Heart right ventricle (tissue), 16 donors: ENCODE measurements at regions not wholly inside any gene's neighbourhood (a gene's known extent, or its start where the extent isn't known, plus 50 kb on each side); places are given as distances from the start of the nearest gene placed in this dataset.

Source experiments
- ATAC-seq, 8 donors: fragments of 200-7000 bp; cut with Tn5 transposase; one replicate each; pipeline ENCODE4 v1.9.1; 2020; ENCODE audit warnings: mild to moderate bottlenecking in 8 of 8, moderate library complexity in 8 of 8, moderate number of reproducible peaks in 1 of 8
- DNase-seq, 2 donors: peaks; one replicate each; pipeline ENCODE4 v3.0.0-alpha.2; 2020
- H3K27ac ChIP-seq, 10 donors: fragments of 200-600 bp; sonication (generic) in 2 of 10; one replicate each; pipeline versions ENCODE4 v1.5.0 to v1.8.0; 2020 to 2022; ENCODE audit warnings: mild to moderate bottlenecking in 3 of 10
- H3K27me3 ChIP-seq, 7 donors: fragments of 200-600 bp; one replicate each; pipeline ENCODE4 v1.8.0; 2021 to 2022; ENCODE audit warnings: mild to moderate bottlenecking in 2 of 7
- H3K36me3 ChIP-seq, 9 donors: fragments of 200-600 bp; sonication (generic) in 1 of 9; one replicate each; pipeline versions ENCODE4 v1.5.0 to v1.8.0; 2020 to 2022; ENCODE audit warnings: mild to moderate bottlenecking in 2 of 9
- H3K4me1 ChIP-seq, 9 donors: fragments of 200-600 bp; sonication (generic) in 1 of 9; one replicate each; pipeline versions ENCODE4 v1.5.0 to v1.8.0; 2020 to 2022; ENCODE audit warnings: mild to moderate bottlenecking in 4 of 9
- H3K4me3 ChIP-seq, 10 donors: fragments of 200-600 bp; sonication (generic) in 2 of 10; one replicate each; pipeline versions ENCODE4 v1.5.0 to v1.8.0; 2020 to 2022; ENCODE audit warnings: mild to moderate bottlenecking in 7 of 10, moderate library complexity in 2 of 10
- H3K9me3 ChIP-seq, 11 donors: fragments of 200-600 bp in 10 of 11; sonication (generic) in 2 of 11; one replicate each; pipeline versions ENCODE4 v1.5.0 to v1.8.0; 2013 to 2022; ENCODE audit warnings: mild to moderate bottlenecking in 2 of 11, control low read depth in 1 of 11, moderate library complexity in 1 of 11
- CTCF ChIP-seq, 9 donors: fragments of 200-600 bp; sonication (generic) in 2 of 9; IDR thresholded peaks; one replicate each; pipeline versions ENCODE4 v1.5.0 to v1.8.0; 2021 to 2022; ENCODE audit warnings: antibody characterized with exemption in 9 of 9, mild to moderate bottlenecking in 5 of 9, moderate library complexity in 1 of 9
- WGBS, 2 donors: extraction: QIAGEN DNeasy Blood & Tissue Kit; methylation state at CpG; one replicate each; pipeline ENCODE4 v1.1.7; 2013; ENCODE audit warnings: inconsistent platforms in 1 of 2; 5-methylcytosine and 5-hydroxymethylcytosine counted together
- intact Hi-C, 10 donors: fragments of 100-400 bp; cut with DNase I; formaldehyde crosslinking; loops; one replicate each; pipeline versions ENCODE4 v1.11.1 to v1.14.2; 2022
- donor health status: Arrhythmogenic right ventricular cardiomyopathy.
- donor health status: ischemic (EF 13 %, LVEDD 7.1; RV severe dilation, severe dysfunction).
- donor health status: healthy with polysubstance abuse.
- donor health status: DM: no; HTN: yes; CAD: no.
- donor health status: DM: no; HTN: no; CAD: no.
- donor health status: ischemic (EF 25% LVEDD 6.9; RV normal size, moderate dysfunction).
- donor health status: ischemic (EF 25% LVEDD 5.7; RV mildly dilated, moderate dysfunction).
- donor health status: healthy.
- donor health status: DM: yes; HTN: yes; CAD: no.
- donor health status: Ischemic cardiomyopathy.
- donor health status: ischemic (EF 35%, LVEDD 5.7; RV mildly dilated, moderate dysfunction).
- donor health status: nonischemic (EF 11% LVEDD 7.7; RV severe dilation, severe dysfunction).
- donor health status: DM: yes; HTN: yes; CAD: no.
- donor health status: PGD.
- donor health status: ischemic (EF 29% LVEDD 5.4; RV normal size, mild dysfunction).
- donor health status: nonischemic (EF 23%, LVEDD 6.1; RV moderate dilation, normal function).

GRCh38 chr21:24175106-24175505 lies 1432.2 kb downstream of the MRPL39 start:
- DNase-seq (no peak), ATAC-seq (no peak)
- no peak overlapping the region for H3K4me3 ChIP-seq
- WGBS, 2 donors: 78 to 81% methylated on average over 1 of the region's 1 CpG
- H3K36me3 ChIP-seq: no peaks in the 10 kb centered on the region
- no peaks in the 10 kb centered on the region for H3K27me3 ChIP-seq
- no peak overlapping the region for H3K27ac ChIP-seq
- H3K9me3 ChIP-seq: peaks cover 0 to 21% (median 9%) of the 10 kb centered on the region in 11 donors
- no peak for TF ChIP-seq CTCF (IDR thresholded peaks at IDR 0.05)
- H3K4me1 ChIP-seq: no peaks in the 10 kb centered on the region
- intact Hi-C loops: no loop called here

GRCh38 chr21:24171736-24172135 lies 1435.5 kb downstream of the MRPL39 start:
- Histone ChIP-seq H3K36me3 (no peaks in the 10 kb centered on the region), H3K4me3 (no peak overlapping the region), H3K4me1 (no peaks in the 10 kb centered on the region), H3K9me3 (peaks cover 0 to 6% (median 0%) of the 10 kb centered on the region in 11 donors), H3K27me3 (no peaks in the 10 kb centered on the region), H3K27ac (no peak overlapping the region)
- intact Hi-C loops: no loop called here
- ATAC-seq: no peak
- TF ChIP-seq CTCF (IDR thresholded peaks at IDR 0.05): no peak
- no peak for DNase-seq
- 75 to 80% methylated on average over 4 of the region's 4 CpGs for WGBS, 2 donors

- H3K4me1 ChIP-seq: no peaks in the 10 kb centered on the region
- no peak for TF ChIP-seq CTCF (IDR thresholded peaks at IDR 0.05)
- DNase-seq (no peak), ATAC-seq (no peak)
- intact Hi-C loops: no loop called here
- H3K36me3 ChIP-seq: no peaks in the 10 kb centered on the region
- 79 to 84% methylated on average over 8 of the region's 8 CpGs for WGBS, 2 donors
- no peaks in the 10 kb centered on the region for H3K27me3 ChIP-seq
- no peak overlapping the region for H3K4me3 ChIP-seq
- H3K27ac ChIP-seq: no peak overlapping the region
- peaks cover 0 to 3% (median 0%) of the 10 kb centered on the region in 11 donors for H3K9me3 ChIP-seq
Observed at GRCh38 chr21:24163539-24163938, 1443.7 kb downstream of the MRPL39 start.

- TF ChIP-seq CTCF (IDR thresholded peaks at IDR 0.05): no peak
- DNase-seq (no peak), ATAC-seq (no peak)
- Histone ChIP-seq H3K27me3 (no peaks in the 10 kb centered on the region), H3K4me1 (no peaks in the 10 kb centered on the region), H3K36me3 (no peaks in the 10 kb centered on the region), H3K9me3 (peaks cover 0 to 3% (median 0%) of the 10 kb centered on the region in 11 donors), H3K27ac (no peak overlapping the region), H3K4me3 (no peak overlapping the region)
- intact Hi-C loops: no loop called here
- 70 to 82% methylated on average over 5 of the region's 5 CpGs for WGBS, 2 donors
Observed at GRCh38 chr21:24160528-24160927, 1446.8 kb downstream of the MRPL39 start.
